ENCODE measurements at regions not wholly inside any gene's neighbourhood (a gene's known extent, or its start where the extent isn't known, plus 50 kb on each side); places are given as distances from the start of the nearest gene placed in this dataset.

GRCh38 chr2:7584017-7584416, 666.8 kb downstream of the RNF144A start:
- TF ChIP-seq CTCF (IDR thresholded peaks at IDR 0.05) (no peak), POLR2A (IDR thresholded peaks at IDR 0.05) (no peak)

All from heart left ventricle (tissue), 13 donors.